ENCODE measurements at regions not wholly inside any gene's neighbourhood (a gene's known extent, or its start where the extent isn't known, plus 50 kb on each side); places are given as distances from the start of the nearest gene placed in this dataset.
"Not testable (repeated sequence)": the region's sequence is repeated elsewhere in the genome, so short reads cannot be mapped to it uniquely, and the experiment has no call there.

DNA sequence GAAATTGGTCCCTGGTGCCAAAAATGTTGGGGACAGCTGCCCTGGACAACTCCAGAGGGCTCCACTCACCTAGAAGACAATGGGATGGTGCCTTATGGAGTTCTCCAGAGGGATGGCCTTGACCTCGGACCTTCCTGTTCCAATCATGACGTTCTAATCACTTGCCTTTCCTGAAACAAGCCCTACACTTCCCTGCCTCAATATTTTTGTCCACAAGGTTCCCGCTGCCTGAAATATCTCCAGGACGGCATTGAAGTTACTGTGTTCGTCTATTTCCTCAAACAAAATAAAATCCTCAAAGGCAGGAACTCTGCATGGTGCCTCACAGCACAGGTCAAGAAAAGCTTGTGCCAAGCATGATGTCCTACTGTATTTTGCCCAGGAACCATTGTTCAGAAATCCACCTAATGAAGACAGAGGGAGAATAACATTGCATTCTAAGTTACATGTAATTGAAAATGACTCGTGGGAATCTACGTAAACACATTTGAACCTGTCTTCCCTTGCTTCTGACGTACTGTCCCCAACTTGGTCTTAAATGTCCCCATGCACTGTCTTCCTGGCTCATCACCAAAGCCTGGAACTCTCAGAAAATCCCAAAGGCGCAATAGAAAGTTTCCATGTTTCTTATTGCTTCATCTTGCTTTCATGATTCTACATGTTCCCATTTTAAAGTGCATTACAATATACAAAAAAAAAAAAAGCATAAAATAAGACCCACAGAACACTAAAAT is 342.3 kb upstream of the NRP1 start:
- FAIRE-seq, result no peak
- DNase-seq (ENCODE audit: low spot score in 2 of 2), result no peak

DNA sequence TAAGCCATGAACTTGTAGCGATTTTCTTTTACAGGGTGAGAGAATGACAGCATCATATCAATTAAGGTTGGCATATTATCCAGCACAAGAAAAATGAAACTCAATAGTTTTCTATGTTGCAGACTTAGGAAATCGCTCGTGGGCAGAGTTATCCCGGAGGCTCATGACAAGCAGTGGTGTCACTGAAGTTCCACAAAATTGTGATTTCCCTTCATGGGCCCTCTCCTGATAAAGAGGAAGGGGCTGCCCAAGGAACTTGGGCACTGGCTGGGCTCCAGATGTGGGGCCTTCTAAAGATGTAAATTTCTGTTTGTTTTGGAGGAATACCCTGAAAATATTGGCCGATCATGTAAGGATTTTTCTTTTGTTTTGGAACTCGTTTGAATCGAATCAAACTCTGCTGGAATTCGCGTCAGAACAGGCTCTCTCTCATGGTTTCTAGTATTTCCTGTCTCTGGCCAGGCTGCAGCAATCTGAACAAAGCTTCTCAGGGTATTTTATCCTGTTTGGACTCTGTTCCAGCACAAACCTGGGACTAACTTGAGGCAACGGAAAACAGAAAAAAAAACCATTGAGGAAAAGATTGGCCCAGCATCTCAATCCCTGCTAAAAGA is 340.6 kb upstream of the NRP1 start:
- FAIRE-seq, result no peak

DNA sequence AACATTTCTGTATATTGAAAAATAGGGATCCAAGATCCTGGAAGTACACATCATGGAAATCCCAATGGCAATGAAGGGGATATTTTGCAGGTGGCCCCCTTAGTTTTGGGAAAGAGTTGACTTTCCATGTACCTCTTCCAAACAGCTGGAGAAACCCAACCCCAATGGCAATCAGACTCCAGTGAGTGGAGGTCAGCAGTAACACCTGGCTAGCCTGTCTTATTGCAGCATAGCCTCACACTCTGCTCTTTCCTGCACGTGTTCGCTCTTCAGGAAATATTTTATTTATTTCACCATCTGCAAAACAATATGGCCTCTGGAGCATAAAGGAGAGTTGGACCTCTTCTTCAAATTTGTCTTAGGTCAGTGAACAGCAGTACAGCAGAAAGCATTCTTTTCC is 340.0 kb upstream of the NRP1 start:
- no peak for FAIRE-seq
- no peak for DNase-seq (ENCODE audit: low spot score in 2 of 2)

More for the DNA sequence above, 340.6 kb upstream of the NRP1 start:
- no peak for DNase-seq (ENCODE audit: low spot score in 2 of 2)

DNA sequence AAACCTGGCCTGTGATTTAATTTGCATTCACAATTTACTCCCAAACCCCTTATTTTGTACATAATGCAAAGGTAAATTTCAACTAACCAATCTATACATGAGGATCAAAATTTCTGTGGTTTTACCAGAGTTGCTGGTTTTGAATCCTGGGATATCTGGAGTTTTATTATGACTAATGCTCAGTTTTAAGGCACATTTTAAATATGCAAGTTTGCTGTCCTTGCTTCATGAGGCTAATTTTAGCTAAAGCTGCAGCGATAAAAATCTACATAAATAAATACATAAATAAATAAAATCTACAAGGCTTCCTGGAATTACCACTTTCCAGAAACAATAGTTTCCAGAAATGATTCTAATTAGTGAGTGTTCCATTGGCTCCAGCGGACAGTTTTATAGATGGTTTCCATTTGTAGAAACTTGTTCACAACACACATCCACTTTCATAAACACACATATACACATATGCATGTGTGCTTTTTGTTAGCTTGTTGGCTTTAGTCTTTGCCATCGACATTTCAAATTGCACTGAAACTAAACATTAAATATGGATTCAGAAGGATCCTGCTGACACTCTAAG is 339.5 kb upstream of the NRP1 start:
- no peak for FAIRE-seq
- no peak for DNase-seq (ENCODE audit: low spot score in 2 of 2)

DNA sequence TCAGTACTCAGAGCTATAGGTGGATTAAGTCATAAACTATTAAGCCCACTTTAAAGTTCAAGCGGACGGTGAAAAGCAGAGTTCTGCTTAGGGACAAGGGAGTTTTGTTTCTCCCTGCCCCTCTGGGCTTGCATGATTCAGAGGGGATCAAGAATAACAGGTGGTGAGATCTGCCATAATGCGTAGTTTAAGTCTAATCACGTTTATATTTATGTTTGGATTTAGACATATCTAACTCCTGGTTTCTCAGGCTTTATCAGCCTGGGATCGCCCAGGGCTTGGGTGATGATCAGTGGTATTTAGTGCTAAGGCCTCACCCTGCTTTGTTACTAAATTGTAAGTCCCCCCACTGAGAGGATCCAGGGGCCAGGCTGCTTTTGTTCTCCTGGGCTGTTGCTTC is 335.4 kb upstream of the NRP1 start:
- DNase-seq (ENCODE audit: low spot score in 2 of 2) (no peak), FAIRE-seq (no peak)

DNA sequence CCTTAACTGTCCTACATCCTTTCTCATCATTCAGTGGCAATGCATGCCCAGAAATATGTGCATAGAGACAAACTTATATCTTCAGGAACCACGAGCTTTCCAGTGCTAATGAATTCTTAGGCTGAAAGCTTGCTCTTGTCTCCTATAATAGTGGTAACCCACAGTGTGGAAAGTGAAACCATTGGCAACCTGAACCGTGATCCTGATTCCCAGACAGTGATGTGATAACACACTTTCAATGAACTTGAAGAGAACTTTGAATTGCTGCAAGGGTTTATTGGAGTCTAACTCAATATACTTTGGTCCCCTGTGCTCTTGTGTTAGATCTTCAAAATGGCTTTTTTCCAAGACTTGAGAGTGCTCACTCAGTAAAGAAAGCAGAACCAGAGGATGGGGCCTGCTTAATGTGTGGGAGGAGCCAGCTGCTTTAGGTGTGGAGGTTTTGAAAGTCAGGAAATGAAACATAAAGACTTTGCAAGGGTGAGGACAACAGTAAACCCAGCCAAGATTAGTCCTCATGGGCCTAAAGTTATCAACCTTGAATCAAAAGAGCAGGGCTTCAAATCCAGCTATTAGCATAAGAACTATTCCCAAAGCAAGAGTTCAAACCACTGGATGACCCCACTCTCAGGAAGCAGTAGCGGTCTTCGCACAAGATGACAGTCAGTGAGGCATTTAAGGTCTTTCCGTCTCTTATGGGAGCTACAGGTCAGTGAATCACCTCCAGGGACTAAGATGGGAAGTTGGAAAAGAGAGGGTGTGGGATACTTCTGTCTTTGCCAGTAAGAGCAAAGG is 332.4 kb upstream of the NRP1 start:
- DNase-seq (ENCODE audit: low spot score in 2 of 2) (no peak), FAIRE-seq (no peak)

DNA sequence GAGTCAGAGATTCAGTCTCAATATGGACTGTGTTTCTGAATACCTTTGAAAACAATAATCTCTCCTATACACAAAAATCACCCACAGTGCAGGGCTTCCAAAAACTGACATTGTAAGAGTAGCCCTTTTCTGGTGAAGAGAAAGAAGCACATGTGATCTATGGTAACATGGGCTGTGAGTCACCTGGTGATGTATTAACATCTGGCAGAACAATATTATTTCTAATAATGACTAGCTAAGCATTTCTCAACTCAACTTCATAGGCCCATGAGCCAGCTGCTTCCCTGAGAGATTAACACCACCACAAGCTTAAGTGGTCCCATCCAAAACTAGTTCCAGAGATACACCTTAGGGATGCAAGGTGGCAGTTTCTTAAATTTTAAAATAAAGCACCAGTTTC is 331.0 kb upstream of the NRP1 start:
- DNase-seq (ENCODE audit: low spot score in 2 of 2) (no peak), FAIRE-seq (no peak)

DNA sequence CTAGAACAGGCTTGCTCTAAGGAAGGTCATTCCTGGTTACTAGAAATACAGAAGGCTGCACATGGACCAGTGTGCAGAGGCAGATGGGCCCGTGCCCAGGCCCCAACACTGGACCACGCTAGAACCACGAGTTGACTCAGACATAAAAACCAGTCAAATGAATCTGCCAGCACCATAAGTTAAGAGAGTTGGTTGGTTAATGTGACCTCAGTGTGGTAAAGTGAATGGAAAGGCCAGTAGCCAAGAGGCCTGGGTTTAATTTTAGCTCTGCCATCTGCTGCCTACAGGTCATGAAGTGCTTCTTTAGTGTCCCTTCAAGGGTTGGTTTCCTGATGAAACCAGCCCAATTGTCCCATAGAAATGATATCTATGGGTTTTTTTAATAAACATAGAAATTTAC is 329.6 kb upstream of the NRP1 start:
- no peak for FAIRE-seq
- no peak for DNase-seq (ENCODE audit: low spot score in 2 of 2)

DNA sequence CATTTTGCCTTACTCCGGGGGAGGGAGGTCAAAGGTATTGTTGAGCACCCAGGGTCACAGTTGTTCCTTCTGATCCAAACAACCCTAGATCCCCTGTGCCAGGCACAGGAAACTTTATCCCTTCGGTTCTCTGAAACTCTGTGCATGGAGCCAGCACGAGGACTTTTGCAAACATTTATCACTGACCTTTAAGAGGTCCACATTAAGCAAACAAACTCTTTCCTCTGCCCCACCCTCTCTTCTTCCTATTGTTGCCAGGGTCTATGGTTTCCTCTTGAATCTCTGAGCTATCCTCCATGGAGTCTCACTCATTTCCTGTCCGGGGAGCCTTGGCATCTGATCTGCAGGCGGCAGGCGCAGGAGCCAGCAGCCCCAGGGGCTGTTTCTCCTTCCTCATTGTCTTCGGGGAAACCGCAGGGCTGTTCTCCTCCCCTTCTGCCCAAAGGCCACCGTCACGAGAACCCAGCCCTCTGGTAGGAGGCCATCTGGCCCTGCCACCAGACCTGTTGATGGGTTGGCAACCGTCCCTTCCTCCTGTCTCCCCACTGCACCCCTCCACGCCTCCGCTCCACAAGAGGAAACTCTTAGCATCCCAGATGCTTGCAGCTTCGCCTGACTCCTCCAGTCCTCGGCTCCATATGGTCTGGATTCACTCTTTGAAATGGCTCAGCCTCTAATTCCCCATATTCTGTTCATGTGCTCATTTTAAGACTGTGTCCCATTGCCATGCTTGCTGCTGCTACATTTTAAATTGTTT is 327.3 kb upstream of the NRP1 start:
- DNase-seq (ENCODE audit: low spot score in 2 of 2) (peak in 1 of 2 donors; percentile 14), FAIRE-seq (no peak)

DNA sequence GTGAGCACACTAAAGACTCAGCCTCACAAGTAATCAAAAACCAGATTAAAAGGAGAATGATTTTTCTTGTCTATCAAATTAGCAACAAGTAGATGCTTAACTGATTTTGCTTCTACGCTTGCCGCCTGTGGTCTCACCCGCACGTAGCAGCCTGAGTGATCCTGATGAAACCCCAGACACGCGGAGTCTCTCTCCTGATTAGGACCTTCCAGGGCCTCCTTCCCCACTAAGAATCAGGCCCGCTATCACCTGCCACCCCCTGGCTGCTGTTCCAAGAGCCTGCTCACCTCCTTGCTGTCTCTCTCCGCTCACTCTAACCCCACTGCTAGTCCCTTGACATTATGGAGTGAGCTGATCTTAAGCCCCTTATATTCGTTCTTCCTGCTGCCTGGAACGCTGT is 325.9 kb upstream of the NRP1 start:
- no peak for FAIRE-seq

DNA sequence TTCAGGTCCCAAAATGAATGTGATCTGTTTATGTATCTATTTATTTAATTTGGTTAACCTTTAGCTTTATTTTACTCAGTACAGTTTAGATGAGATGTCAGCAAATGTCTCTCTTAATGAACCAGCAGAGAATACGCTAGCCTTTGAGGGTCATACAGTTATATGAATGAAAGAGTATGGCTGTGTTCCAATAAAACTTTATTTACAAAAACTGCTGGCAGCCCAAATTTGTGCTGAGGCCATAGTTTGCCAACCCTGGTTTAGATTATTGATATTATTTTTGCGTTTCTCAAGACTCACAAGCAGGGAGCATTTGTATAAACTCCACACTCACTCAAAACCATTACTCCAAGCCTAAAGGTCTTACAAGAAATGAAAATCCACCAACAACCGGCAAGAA is 323.4 kb upstream of the NRP1 start:
- DNase-seq (ENCODE audit: low spot score in 2 of 2), result no peak
- no peak for FAIRE-seq

More for the DNA sequence above, 325.9 kb upstream of the NRP1 start:
- no peak for DNase-seq (ENCODE audit: low spot score in 2 of 2)

DNA sequence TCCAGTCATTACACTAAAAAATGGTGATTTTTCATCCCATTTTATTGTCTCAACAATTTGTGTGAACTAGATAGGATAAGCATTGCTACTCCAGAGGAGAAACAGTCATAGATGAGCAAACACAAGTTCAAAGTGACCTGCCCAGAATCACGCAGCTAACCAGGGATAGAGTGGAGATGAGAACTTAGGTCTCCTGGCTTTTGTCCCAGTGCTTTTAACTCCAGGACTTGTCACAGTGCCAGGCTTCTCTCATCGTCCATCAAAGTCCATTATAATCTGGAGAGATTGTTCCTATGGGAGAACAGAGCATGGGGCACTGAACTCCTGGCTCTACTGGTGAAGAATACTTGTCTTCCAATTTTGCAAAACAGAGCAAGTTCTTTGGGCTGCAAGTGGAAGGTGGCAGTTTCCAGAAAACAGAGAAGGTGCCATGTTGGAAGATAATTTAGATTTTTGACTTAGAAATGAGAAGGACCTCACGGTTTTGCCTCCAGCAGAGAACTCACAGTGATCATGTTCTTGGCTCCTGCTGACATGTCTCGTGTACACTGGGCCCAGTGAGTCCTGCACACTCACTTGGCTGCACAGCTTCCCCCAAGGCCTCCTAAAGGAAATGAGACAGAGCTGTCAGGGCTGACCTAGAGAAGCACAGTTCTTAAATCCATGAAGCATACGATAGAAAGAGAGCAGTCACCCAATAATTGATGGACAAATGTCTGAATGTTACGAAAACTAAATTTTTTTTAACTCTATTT is 322.9 kb upstream of the NRP1 start:
- FAIRE-seq (no peak), DNase-seq (ENCODE audit: low spot score in 2 of 2) (no peak)

DNA sequence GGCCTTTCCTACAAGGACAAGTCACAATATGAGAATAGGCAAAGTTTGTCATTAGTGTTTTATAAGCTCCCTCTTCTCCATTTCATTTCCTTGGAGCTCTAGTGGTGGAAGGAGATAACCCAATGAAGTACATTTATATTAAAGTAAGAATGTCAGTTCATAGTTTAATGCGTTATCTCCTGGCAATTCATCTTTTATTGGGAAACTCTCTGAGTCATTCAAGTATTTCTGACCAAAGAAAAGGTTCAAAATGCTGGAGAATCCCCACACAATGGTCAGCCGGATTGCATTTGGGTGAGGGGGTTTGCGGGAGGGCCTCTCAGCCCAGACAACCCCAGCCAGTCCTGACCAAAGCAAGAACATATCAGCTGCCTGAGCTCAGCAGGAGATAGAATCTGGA is 321.5 kb upstream of the NRP1 start:
- FAIRE-seq (no peak), DNase-seq (ENCODE audit: low spot score in 2 of 2) (no peak)

DNA sequence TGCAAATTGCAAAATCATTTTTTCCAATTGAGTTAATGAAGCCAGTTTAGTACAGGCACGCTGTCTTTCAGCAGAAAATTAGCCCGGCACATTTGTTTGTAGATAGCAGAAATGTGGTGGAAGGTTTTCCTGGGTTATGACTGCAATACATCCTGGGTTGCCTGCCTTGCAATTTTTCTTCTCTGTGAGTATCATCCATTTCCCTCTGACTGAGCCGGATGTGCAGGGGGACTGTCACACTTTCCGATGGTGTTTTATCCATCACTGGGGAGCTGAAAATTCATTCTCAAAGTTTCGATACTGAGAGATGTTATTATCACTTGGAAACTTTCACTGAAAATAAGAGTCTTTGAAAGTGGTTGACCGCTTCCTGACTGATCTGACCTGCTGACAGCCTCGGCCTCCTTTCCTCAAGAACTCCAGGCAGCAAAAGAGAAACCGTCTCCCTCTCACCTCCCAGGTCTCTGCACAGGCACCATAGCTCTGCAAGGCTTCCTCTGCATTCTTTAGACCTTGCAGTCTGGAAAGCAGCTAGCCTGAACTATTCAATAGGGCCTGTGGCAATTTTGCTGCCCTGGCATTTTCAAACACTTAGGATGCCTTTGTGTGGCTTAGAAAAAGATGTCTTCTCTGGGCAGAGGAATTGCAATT is 320.8 kb upstream of the NRP1 start:
- no peak for DNase-seq (ENCODE audit: low spot score in 2 of 2)
- no peak for FAIRE-seq

DNA sequence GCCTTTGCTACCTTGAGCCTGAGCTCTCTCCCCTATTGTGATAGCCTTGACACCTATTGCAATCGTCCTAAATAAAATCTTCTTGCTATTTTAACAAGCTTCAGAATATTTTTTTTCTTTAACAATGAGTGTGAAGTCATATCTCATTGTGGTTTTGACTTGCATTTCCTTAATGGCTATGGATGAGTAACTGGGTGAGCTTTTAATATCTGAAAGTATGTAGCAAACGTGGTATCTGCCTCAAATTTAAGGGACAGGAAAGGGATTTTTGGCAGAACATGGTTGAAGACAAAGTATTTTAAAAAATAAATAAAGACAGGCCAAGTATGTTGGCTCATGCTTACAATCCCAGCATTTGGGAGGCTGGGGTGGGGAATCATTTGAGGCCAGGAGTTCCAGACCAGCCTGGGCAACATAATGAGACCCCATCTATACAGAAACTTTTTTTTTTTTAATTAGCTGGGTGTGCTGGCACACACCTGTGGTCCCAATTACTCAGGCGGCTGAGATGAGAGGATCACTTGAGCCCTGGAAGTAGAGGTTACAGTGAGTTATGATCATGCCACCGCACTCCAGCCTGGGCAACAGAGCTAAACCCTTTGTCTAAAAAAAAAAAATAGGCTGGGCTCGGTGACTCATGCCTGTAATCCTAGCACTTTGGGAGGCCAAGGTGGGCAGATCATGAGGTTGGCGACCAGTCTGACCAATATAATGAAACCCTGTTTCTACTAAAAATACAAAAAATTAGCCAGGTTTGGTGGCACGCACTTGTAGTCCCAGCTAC is 319.3 kb upstream of the NRP1 start:
- DNase-seq (ENCODE audit: low spot score in 2 of 2), result no peak
- no peak for FAIRE-seq

DNA sequence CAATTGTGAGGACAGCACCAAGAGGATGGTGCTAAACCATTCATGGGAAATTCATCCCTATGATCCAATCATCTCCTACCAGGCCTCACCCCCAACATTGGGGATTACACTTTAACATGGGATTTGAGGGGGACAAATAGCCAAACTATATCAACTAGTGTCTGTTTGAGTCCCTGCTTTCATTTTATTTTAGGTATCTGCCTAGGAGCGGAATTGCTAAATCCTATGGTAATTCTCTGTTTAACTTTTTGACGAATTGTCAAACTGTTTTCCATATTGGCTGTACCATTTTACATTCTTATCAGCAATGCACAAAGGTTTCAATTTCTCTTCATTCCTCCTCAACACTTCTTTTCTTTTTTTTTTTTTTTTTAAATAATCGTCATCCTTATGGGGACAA is 318.4 kb upstream of the NRP1 start:
- no peak for DNase-seq (ENCODE audit: low spot score in 2 of 2)
- FAIRE-seq, result no peak

DNA sequence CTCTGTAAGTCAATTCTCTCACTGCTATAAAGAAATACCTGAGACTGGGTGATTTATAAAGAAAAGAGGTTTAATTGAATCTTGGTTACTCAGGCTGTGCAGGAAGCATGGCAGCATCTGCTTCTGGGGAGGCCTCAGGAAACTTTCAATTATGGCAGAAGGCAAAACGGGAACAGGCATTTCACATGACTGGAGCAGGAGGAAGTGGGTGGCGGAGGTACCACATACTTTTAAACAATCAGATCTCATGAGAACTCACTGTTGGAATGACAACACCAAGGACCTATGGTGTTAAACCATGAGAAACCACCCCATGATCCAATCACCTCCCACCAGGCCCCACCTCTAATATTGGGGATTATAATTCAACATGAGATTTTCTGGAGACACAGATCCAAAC is 315.7 kb upstream of the NRP1 start:
- DNase-seq (ENCODE audit: low spot score in 2 of 2), result not testable (repeated sequence)

DNA sequence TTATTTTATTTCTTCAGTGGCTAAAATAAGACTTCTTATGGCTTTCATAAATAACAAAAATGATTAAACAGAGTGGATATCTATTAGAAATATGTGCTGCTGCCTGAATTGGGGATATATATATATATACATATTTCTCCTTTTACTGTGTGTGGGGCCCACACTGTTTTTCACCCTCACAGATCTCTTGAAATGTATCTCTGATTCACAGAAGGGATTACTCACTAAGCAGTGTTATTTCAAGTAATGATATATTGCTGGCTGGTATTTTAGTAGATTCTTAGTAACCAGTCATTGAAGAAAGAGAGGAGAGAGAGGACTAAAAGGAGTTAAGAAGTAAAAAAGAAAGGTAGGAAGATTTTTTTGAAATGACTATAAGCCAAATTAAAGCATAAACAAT is 308.6 kb upstream of the NRP1 start:
- FAIRE-seq (no peak), DNase-seq (ENCODE audit: low spot score in 2 of 2) (no peak)

More for the DNA sequence above, 315.7 kb upstream of the NRP1 start:
- FAIRE-seq, result not testable (repeated sequence)

DNA sequence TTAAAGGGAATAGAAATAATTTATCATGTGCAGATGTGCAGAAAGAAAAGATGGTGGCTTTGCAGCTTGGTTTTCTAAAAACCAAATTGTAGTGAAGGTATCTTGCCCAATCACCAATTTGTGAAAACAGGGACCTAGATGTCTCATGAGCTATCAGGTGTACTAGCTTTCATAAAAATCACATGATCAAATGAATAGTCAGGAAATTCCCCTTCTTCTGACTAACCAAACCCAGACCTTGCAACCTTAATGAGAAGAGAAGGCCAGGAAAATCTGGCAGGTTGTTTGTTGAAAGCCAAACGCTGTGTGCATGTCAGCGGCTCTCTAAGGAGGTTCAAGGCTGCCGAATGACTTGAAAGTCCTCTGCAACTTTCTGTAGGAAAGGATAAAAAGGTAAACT is 304.4 kb upstream of the NRP1 start:
- DNase-seq (ENCODE audit: low spot score in 2 of 2), result no peak
- no peak for FAIRE-seq

Data from frontal cortex (tissue), 3 donors.